ENCODE measurements at regions not wholly inside any gene's neighbourhood (a gene's known extent, or its start where the extent isn't known, plus 50 kb on each side); places are given as distances from the start of the nearest gene placed in this dataset.

DNA sequence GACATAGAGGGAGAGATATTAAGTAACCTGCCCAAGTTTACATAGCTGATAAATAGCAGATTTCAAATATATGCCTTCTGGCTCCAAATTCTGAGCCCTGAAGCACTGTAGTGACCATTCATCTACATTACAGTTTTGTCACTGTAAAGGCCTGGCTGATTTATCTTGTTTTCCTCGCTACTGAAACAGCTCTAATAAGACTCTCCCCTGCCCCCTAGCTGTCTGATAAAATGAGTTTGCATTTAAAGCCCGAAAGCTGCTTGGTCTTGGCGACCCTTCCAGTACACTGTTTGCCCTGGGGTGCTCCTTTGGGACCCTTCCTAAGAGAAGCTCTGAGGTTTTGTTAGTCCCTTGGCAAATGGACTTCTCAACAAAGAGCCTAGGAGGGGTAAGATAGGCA lies 59.7 kb upstream of the RAB11FIP2 start:
- 64% methylated on average over 3 of the region's 3 CpGs for WGBS
- H3K27ac ChIP-seq (ENCODE audit: low read depth in 1 of 2, low read length in 1 of 2) = no peak overlapping the region
- H3K27me3 ChIP-seq (ENCODE audit: control insufficient read depth in 2 of 2, insufficient read depth in 1 of 2, low read length in 1 of 2) = no peaks in the 10 kb centered on the region
- peak in 1 of 9 donors; percentile 6 for DNase-seq (ENCODE audit: low read depth in 6 of 9, low spot score in 9 of 9)
- no peaks in the 10 kb centered on the region for H3K9me3 ChIP-seq (ENCODE audit: control insufficient read depth in 2 of 2, insufficient read depth in 1 of 2, low read length in 1 of 2)
- no peaks in the 10 kb centered on the region for H3K36me3 ChIP-seq (ENCODE audit: control insufficient read depth in 2 of 2, insufficient read depth in 2 of 2, low read length in 1 of 2)
- no peak overlapping the region for H3K4me3 ChIP-seq (ENCODE audit: low read length in 2 of 2)
- H3K4me1 ChIP-seq (ENCODE audit: control insufficient read depth in 2 of 2, insufficient read depth in 2 of 2, low read length in 2 of 2) = no peaks in the 10 kb centered on the region

DNA sequence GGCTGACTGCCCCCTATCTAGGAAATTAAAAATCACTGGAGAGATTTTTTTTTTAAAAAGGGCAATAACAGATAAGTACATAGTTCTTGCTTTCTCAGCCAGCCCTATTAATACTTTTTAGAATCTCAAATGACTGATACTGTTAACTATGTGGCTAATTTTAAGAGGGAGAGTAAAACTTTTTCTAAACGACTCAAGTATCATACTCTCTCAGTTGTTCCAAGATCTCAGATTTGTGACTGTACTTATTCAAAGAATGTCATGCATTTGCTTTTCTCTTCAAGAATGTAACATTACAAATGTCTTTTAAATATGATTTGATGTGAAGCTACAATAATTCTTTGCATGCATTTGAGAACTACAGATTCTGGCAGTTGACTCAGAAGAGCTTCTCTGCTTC lies 55.4 kb upstream of the RAB11FIP2 start:
- no peaks in the 10 kb centered on the region for H3K4me1 ChIP-seq (ENCODE audit: control insufficient read depth in 2 of 2, insufficient read depth in 2 of 2, low read length in 2 of 2)
- DNase-seq (ENCODE audit: low read depth in 6 of 9, low spot score in 9 of 9) = no peak
- H3K27ac ChIP-seq (ENCODE audit: low read depth in 1 of 2, low read length in 1 of 2) = no peak overlapping the region
- WGBS = 87% methylated on average over 1 of the region's 1 CpG
- no peak overlapping the region for H3K4me3 ChIP-seq (ENCODE audit: low read length in 2 of 2)
- no peaks in the 10 kb centered on the region for H3K27me3 ChIP-seq (ENCODE audit: control insufficient read depth in 2 of 2, insufficient read depth in 1 of 2, low read length in 1 of 2)
- H3K9me3 ChIP-seq (ENCODE audit: control insufficient read depth in 2 of 2, insufficient read depth in 1 of 2, low read length in 1 of 2) = no peaks in the 10 kb centered on the region
- no peaks in the 10 kb centered on the region for H3K36me3 ChIP-seq (ENCODE audit: control insufficient read depth in 2 of 2, insufficient read depth in 2 of 2, low read length in 1 of 2)

DNA sequence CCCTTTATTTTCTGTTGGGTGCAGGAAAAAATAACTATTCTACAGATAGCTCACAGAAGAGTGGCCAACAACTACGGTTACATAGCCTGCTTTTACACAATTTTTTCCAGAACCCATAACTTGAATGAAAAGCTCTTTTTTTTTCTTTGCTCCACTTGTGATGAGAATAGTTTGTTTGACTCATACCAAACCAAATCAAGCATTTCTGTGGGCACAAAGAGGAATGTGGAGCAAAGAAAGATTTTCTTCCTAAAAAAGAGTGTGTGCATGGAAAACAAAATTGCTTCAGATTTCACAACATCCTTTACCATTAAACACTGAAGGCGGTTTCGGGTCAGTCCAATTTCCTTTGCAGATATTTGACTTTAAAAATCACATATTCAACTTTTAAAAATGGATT lies 54.8 kb upstream of the RAB11FIP2 start:
- WGBS = 89% methylated on average over 3 of the region's 3 CpGs
- no peak for DNase-seq (ENCODE audit: low read depth in 6 of 9, low spot score in 9 of 9)

More for the DNA sequence above, 54.8 kb upstream of the RAB11FIP2 start:
- no peaks in the 10 kb centered on the region for H3K4me1 ChIP-seq (ENCODE audit: control insufficient read depth in 2 of 2, insufficient read depth in 2 of 2, low read length in 2 of 2)
- H3K27me3 ChIP-seq (ENCODE audit: control insufficient read depth in 2 of 2, insufficient read depth in 1 of 2, low read length in 1 of 2) = no peaks in the 10 kb centered on the region
- H3K4me3 ChIP-seq (ENCODE audit: low read length in 2 of 2) = no peak overlapping the region
- H3K36me3 ChIP-seq (ENCODE audit: control insufficient read depth in 2 of 2, insufficient read depth in 2 of 2, low read length in 1 of 2) = no peaks in the 10 kb centered on the region
- no peak overlapping the region for H3K27ac ChIP-seq (ENCODE audit: low read depth in 1 of 2, low read length in 1 of 2)
- H3K9me3 ChIP-seq (ENCODE audit: control insufficient read depth in 2 of 2, insufficient read depth in 1 of 2, low read length in 1 of 2) = no peaks in the 10 kb centered on the region

Measured in thymus (tissue), 11 donors.